DMS153 treated with DMSO at 0.1 percent for 48 hours (cell line): ENCODE measurements at regions not wholly inside any gene's neighbourhood (a gene's known extent, or its start where the extent isn't known, plus 50 kb on each side); places are given as distances from the start of the nearest gene placed in this dataset.
"Not testable (repeated sequence)": the region's sequence is repeated elsewhere in the genome, so short reads cannot be mapped to it uniquely, and the experiment has no call there.

Experiments
- DNase-seq: peaks from one replicate; lab custom pipeline; 2025; ENCODE audit not compliant: unreplicated experiment; lab: John Stamatoyannopoulos, UW

DNA sequence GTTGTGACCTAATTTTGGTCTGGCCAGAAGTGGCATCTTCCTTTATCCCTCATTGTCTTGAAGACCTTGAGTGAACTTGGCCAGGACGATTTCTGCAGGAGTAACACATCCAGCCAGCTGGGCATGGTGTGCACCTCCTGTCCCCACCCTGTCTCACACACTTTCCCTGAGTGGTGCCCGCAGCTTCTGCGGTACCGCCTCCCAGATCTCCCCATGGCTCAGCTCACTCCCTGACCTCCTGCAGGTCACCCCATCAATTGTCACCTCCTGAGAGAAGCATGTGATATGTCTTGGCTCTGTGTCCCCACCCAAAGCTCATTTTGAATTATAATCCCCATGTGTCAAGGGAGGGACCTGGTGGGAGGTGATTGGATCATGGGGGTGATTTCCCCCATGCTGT is 50.2 kb upstream of the TP53I11 start:
- DNase-seq = no peak

GRCh38 chr11:45001466-45002165 is 50.9 kb upstream of the TP53I11 start:
- DNase-seq = no peak

DNA sequence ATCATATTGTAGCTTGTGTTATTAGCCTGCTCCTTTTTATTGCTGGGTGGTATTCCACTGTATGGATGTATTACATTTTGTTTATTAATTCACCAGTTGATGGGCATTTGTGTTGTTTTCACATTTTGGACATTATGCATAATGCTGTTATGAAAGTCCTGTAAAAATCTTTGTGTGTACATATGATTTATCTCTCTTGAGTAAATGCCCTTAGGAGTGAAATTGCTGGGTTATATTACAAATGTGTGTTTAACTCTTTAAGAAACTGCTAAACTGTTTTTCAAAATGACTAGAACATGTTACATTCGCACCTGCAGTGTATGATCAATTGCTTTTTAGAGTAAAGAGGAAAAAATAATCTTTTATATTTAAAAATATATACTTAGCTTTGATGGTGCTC is 54.4 kb upstream of the TP53I11 start:
- no peak for DNase-seq

- no peak for DNase-seq
These were observed 56.3 kb upstream of the TP53I11 start for GRCh38 chr11:45007011-45007410.

DNA sequence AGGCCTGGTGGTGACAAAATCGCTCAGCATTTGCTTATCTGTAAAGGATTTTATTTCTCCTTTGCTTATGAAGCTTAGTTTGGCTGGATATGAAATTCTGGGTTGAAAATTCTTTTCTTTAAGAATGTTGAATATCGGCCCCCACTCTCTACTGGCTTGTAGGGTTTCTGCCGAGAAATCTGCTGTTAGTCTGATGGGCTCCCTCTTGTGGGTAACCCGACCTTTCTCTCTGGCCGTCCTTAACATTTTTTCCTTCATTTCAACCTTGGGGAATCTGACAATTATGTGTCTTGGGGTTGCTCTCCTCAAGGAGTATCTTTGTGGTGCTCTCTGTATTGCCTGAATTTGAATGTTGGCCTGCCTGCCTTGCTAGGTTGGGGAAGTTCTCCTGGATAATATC is 65.3 kb upstream of the TP53I11 start:
- DNase-seq = not testable (repeated sequence)

- DNase-seq = not testable (repeated sequence)
These were observed 65.8 kb upstream of the TP53I11 start for GRCh38 chr11:45016446-45016845.

GRCh38 chr11:45017329-45017728 is 66.6 kb upstream of the TP53I11 start:
- no peak for DNase-seq

DNA sequence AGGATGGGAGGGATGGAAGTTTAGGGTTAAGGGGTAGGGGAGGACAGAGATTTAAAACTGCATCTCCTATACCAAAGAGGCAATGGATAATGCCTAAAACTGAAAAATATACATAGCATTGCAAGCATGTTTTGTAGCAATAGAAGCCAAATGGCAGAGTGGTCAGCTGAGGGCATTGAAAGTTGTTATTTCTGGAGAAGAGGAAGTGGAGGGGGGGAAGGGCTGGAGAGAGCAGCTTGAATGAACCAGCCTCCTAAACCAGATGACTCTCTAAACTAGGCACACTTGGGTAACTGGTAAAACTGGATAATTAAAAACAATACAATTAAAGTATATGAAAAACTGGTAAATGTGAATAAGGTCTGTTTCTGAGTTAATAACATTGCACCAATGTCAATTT is 70.3 kb upstream of the TP53I11 start:
- DNase-seq = no peak

- DNase-seq = no peak
These were observed 71.0 kb upstream of the TP53I11 start for GRCh38 chr11:45021692-45022141.

DNA sequence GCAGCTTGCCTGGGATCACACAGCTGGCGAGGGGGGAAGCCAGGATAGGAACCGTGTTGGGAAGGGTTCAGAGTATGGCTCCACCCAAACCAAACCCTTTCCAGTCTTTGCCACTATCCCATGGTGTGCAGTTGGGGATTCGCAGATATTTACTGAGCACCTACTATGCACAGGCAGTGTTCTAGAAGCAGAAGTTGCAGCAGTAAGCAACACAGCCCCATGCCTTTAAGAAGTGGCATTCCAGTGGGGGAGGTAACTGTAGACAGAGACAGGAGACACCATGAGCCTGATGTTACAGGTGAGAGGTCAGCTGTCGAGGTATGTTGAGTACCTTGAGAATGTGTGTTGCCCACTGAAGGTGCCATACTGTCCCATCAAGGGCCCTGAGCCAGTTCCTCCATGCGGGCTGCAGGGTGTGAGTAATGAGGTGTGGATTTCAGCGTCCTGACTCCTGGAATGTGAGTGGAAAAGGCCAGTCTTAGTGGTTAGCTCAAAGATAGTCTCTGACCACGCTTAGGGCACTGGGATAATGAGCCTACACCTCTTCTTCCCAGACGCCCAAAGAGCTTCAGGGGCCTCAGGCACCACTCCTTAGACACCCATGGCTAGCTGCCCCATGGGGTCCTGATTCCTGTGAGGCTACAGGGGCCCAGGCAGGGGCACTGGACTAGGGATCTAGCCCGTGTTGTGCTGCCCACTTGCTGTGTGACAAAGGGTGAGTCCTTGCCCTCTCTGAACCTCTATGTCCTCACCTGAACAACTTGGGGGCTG is 71.8 kb upstream of the TP53I11 start:
- DNase-seq = no peak

GRCh38 chr11:45023065-45023365 is 72.3 kb upstream of the TP53I11 start:
- no peak for DNase-seq

- no peak for DNase-seq
These were observed 73.6 kb upstream of the TP53I11 start for GRCh38 chr11:45024316-45024715.

DNA sequence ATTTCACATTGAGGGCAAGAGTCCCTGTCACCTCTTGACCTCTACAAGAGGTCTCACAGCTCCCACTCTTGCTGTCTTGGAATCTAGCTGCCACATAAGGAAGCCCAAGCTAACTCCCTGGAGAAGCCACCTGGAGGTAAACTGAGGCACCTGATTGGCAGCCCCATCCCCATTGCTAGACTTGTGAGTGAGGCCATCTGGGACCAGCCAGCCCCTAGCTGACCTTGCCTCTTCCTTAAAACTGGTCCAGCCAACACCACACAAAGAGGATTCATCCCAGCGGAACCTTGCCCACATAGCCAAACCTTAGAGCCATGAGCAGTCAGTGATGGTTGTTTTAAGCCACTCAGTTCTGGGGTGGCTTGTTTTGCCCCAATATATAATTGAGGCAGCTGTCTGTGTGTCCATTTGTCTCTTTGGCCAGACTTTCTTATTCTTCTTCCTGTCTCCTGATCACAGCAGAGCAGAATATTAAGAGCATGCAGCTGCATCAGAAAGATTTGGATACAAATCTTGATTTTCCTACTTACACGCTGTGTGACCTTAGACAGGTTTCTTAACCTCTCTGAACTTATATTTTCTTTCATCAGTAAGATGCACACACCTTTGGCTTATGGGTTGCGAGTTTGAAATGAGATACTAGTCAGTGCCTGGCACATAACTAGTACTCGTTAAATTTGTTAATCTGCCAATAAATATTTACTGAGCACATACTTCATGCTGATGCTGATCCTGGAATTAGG is 74.3 kb upstream of the TP53I11 start:
- no peak for DNase-seq

DNA sequence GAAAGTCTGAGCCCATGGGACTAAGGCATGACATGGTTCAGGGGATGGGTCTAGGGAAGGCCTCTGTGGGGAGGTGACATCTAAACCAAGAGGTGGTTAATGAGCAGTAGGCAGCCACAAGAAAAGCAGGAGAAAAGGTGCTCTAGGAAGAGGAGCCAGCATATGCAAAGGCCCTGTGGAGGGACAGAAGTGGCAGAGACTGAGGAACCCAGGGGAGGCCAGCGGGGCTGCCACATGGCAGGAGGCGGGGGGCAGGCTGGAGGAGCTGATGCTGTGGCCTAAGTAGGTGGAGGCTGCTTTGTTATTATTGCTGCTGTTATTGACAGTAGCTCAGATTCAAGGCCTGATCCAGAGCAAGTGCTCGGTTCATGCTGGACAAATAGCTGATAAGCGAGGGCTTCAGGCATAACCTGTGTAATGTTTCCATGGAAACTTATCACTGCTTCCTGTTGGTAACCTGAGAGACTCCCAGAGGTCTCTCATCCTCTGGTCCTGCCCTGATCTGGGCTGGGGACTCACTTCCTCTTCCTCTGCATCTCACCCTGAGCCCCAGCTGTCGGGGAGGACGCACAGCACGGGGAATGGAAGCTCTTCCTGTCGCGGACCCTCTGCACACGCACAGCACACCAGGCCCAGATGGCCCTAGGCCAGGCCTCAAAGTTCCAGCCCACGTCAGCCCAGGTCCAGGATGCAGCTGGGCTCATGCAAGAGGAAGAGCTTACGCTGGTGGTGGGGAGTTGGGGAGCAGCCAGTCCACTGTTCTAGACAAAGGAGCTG is 75.2 kb upstream of the TP53I11 start:
- DNase-seq = peak; percentile 60

GRCh38 chr11:45026835-45027234 is 76.2 kb upstream of the TP53I11 start:
- peak; percentile 29 for DNase-seq

GRCh38 chr11:45027312-45027711 is 76.6 kb upstream of the TP53I11 start:
- no peak for DNase-seq

DNA sequence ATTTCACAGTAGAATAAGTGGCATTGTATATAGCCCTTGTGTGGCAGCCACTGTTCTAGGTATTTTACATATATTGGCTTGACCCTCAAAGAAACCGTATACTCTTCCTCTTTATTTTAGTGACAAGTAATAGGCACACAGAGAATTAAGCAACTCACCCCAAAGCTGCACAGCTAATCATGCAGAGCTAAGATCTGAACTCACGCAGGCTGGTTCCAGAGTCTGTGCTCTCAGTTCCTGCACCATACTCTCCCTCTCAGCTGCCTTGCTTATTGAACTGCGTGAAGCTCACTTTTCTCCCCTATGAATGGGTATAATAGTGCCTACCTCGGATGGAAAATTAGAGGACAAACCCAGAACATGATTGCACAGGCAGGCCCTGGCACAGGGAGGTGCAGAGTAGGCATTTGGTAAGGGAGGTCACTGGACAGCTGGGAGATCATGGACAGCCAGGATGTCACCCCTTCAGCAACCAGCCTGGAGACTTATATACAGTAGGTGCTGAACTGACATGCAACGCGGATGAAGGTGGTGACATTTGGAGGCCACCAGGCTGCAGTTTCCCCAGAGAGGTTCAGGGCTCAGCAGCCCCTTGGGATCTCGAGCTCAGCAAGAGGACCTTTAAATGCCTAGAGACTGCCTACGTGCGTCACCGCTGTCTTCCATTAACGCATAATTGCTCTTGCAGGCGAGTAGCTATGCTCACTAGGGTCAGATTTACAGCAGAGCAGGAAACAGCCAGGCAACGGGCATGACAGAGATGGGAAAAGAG is 78.4 kb upstream of the TP53I11 start:
- DNase-seq = no peak

DNA sequence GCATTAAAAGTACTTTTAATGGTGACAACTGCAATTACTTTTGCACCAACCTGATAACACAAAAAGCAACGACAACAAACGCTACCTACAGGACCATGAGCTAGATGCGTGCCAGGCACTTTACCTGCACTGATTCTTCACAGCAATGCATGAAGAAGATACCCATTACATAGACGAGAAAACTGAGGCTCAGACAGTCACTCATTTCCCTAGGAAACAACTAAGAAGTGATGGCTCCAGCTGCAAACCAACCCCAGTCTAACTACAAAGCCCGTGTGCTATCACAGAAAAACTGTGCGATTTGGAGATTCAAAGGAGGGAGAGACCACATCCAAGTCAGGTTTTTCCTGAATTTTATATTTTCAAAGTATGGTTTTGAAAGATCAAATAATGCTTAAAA is 80.1 kb upstream of the TP53I11 start:
- DNase-seq = no peak

DNA sequence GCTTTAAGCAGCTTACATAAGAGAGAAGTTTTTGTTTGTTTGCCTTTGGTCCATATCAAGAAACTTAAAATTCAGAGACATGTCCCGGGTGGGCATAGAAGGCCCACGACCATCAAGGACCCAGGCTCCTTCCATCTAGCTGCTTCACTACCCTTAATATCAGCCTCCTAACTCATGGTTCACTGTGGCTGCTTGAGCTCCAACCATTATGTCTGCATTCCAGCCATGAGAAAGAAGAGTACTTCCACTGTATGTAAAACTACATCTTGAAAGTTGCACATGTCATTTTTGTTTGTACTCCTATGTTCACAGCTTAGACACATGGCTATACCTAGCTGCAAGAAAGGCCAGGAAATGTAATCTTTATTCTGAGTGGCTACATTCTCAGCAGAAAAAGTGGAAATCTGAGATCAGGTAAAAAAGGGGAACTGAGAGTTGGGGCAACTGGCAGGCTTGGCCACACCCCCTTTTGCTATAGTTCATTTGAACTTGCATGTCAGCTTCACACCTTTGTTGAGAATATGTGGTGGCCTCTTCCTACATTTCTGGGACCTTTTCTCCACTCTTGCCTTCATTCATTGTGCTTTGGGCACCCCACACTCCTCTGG is 81.3 kb upstream of the TP53I11 start:
- no peak for DNase-seq

DNA sequence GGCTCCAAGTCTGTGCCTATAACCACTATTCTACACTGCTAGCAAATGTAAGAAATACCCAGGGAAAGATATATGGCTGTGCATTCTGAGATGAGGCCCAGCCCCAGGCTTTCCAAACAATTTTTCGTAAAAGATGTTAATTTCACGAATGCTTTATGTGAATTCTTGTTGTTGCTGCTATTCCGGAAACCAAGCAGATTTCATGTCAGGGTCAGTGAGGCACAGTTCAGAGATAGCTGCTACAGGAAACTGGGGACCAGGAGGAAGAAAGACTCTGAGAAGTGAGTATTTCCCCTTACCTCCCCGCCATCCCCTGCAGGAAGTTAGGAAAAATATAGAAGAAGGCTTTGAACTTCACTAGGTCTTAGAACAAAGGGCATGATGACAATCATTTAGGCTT is 84.7 kb upstream of the TP53I11 start:
- DNase-seq = no peak
